ENCODE measurements at regions not wholly inside any gene's neighbourhood (a gene's known extent, or its start where the extent isn't known, plus 50 kb on each side); places are given as distances from the start of the nearest gene placed in this dataset.

- no peak for FAIRE-seq
- H3K4me3 ChIP-seq (ENCODE audit: low read depth in 1 of 3, low read length in 3 of 3), result no peak overlapping the region
These were observed 468.7 kb downstream of the ANKRD50 start for GRCh38 chr4:124243671-124244366.

GRCh38 chr4:124253080-124253479 lies 459.5 kb downstream of the ANKRD50 start:
- no peaks in the 10 kb centered on the region for H3K36me3 ChIP-seq (ENCODE audit: control insufficient read depth in 3 of 3, insufficient read depth in 2 of 3, low read depth in 1 of 3, low read length in 3 of 3)
- no peak overlapping the region for H3K27ac ChIP-seq (ENCODE audit: low read depth in 1 of 3, low read length in 2 of 3)
- H3K4me3 ChIP-seq (ENCODE audit: low read depth in 1 of 3, low read length in 3 of 3), result no peak overlapping the region
- FAIRE-seq (no peak), DNase-seq (no peak)
- H3K4me1 ChIP-seq (ENCODE audit: control insufficient read depth in 3 of 3, insufficient read depth in 2 of 3, low read depth in 1 of 3, low read length in 2 of 3), result no peaks in the 10 kb centered on the region
- no peaks in the 10 kb centered on the region for H3K9me3 ChIP-seq (ENCODE audit: control insufficient read depth in 2 of 2, insufficient read depth in 1 of 2, low read depth in 1 of 2, low read length in 1 of 2)
- no peaks in the 10 kb centered on the region for H3K27me3 ChIP-seq (ENCODE audit: control insufficient read depth in 3 of 3, insufficient read depth in 3 of 3, low read length in 3 of 3)

More at GRCh38 chr4:124243671-124244366, 468.7 kb downstream of the ANKRD50 start:
- Histone ChIP-seq H3K27ac (ENCODE audit: low read depth in 1 of 3, low read length in 2 of 3) (no peak overlapping the region), H3K27me3 (ENCODE audit: control insufficient read depth in 3 of 3, insufficient read depth in 3 of 3, low read length in 3 of 3) (no peaks in the 10 kb centered on the region), H3K4me1 (ENCODE audit: control insufficient read depth in 3 of 3, insufficient read depth in 2 of 3, low read depth in 1 of 3, low read length in 2 of 3) (no peaks in the 10 kb centered on the region), H3K36me3 (ENCODE audit: control insufficient read depth in 3 of 3, insufficient read depth in 2 of 3, low read depth in 1 of 3, low read length in 3 of 3) (no peaks in the 10 kb centered on the region), H3K9me3 (ENCODE audit: control insufficient read depth in 2 of 2, insufficient read depth in 1 of 2, low read depth in 1 of 2, low read length in 1 of 2) (no peaks in the 10 kb centered on the region)
- WGBS, 3 donors, result 59 to 83% (median 73%) methylated on average over 3 of the region's 3 CpGs
- DNase-seq, result no peak

GRCh38 chr4:124262211-124263179 lies 450.0 kb downstream of the ANKRD50 start:
- no peak for FAIRE-seq
- Histone ChIP-seq H3K4me1 (ENCODE audit: control insufficient read depth in 3 of 3, insufficient read depth in 2 of 3, low read depth in 1 of 3, low read length in 2 of 3) (no peaks in the 10 kb centered on the region), H3K9me3 (ENCODE audit: control insufficient read depth in 2 of 2, insufficient read depth in 1 of 2, low read depth in 1 of 2, low read length in 1 of 2) (no peaks in the 10 kb centered on the region), H3K27me3 (ENCODE audit: control insufficient read depth in 3 of 3, insufficient read depth in 3 of 3, low read length in 3 of 3) (no peaks in the 10 kb centered on the region), H3K4me3 (ENCODE audit: low read depth in 1 of 3, low read length in 3 of 3) (no peak overlapping the region), H3K27ac (ENCODE audit: low read depth in 1 of 3, low read length in 2 of 3) (no peak overlapping the region), H3K36me3 (ENCODE audit: control insufficient read depth in 3 of 3, insufficient read depth in 2 of 3, low read depth in 1 of 3, low read length in 3 of 3) (no peaks in the 10 kb centered on the region)
- WGBS, 3 donors, result 14 to 20% (median 19%) methylated on average over 7 of the region's 7 CpGs
- DNase-seq, result peak; percentile 51 to 76

GRCh38 chr4:124265701-124266100 lies 446.8 kb downstream of the ANKRD50 start:
- no peaks in the 10 kb centered on the region for H3K9me3 ChIP-seq (ENCODE audit: control insufficient read depth in 2 of 2, insufficient read depth in 1 of 2, low read depth in 1 of 2, low read length in 1 of 2)
- 87 to 90% (median 89%) methylated on average over 1 of the region's 1 CpG for WGBS, 3 donors
- H3K27me3 ChIP-seq (ENCODE audit: control insufficient read depth in 3 of 3, insufficient read depth in 3 of 3, low read length in 3 of 3), result no peaks in the 10 kb centered on the region
- no peak overlapping the region for H3K4me3 ChIP-seq (ENCODE audit: low read depth in 1 of 3, low read length in 3 of 3)
- H3K4me1 ChIP-seq (ENCODE audit: control insufficient read depth in 3 of 3, insufficient read depth in 2 of 3, low read depth in 1 of 3, low read length in 2 of 3), result no peaks in the 10 kb centered on the region
- DNase-seq (no peak), FAIRE-seq (no peak)
- no peak overlapping the region for H3K27ac ChIP-seq (ENCODE audit: low read depth in 1 of 3, low read length in 2 of 3)
- H3K36me3 ChIP-seq (ENCODE audit: control insufficient read depth in 3 of 3, insufficient read depth in 2 of 3, low read depth in 1 of 3, low read length in 3 of 3), result no peaks in the 10 kb centered on the region

- Histone ChIP-seq H3K36me3 (ENCODE audit: control insufficient read depth in 3 of 3, insufficient read depth in 2 of 3, low read depth in 1 of 3, low read length in 3 of 3) (no peaks in the 10 kb centered on the region), H3K4me3 (ENCODE audit: low read depth in 1 of 3, low read length in 3 of 3) (no peak overlapping the region), H3K9me3 (ENCODE audit: control insufficient read depth in 2 of 2, insufficient read depth in 1 of 2, low read depth in 1 of 2, low read length in 1 of 2) (no peaks in the 10 kb centered on the region), H3K27me3 (ENCODE audit: control insufficient read depth in 3 of 3, insufficient read depth in 3 of 3, low read length in 3 of 3) (no peaks in the 10 kb centered on the region), H3K27ac (ENCODE audit: low read depth in 1 of 3, low read length in 2 of 3) (no peak overlapping the region), H3K4me1 (ENCODE audit: control insufficient read depth in 3 of 3, insufficient read depth in 2 of 3, low read depth in 1 of 3, low read length in 2 of 3) (no peaks in the 10 kb centered on the region)
- DNase-seq (no peak), FAIRE-seq (no peak)
- WGBS, 3 donors, result 76 to 81% (median 78%) methylated on average over 3 of the region's 3 CpGs
These were observed 445.8 kb downstream of the ANKRD50 start for GRCh38 chr4:124266721-124267120.

- DNase-seq (no peak), FAIRE-seq (no peak)
- no peaks in the 10 kb centered on the region for H3K27me3 ChIP-seq (ENCODE audit: control insufficient read depth in 3 of 3, insufficient read depth in 3 of 3, low read length in 3 of 3)
- H3K4me3 ChIP-seq (ENCODE audit: low read depth in 1 of 3, low read length in 3 of 3), result no peak overlapping the region
- no peaks in the 10 kb centered on the region for H3K36me3 ChIP-seq (ENCODE audit: control insufficient read depth in 3 of 3, insufficient read depth in 2 of 3, low read depth in 1 of 3, low read length in 3 of 3)
- H3K4me1 ChIP-seq (ENCODE audit: control insufficient read depth in 3 of 3, insufficient read depth in 2 of 3, low read depth in 1 of 3, low read length in 2 of 3), result no peaks in the 10 kb centered on the region
- no peaks in the 10 kb centered on the region for H3K9me3 ChIP-seq (ENCODE audit: control insufficient read depth in 2 of 2, insufficient read depth in 1 of 2, low read depth in 1 of 2, low read length in 1 of 2)
- H3K27ac ChIP-seq (ENCODE audit: low read depth in 1 of 3, low read length in 2 of 3), result no peak overlapping the region
These were observed 436.1 kb downstream of the ANKRD50 start for GRCh38 chr4:124276461-124276860.

GRCh38 chr4:124277691-124278090 lies 434.8 kb downstream of the ANKRD50 start:
- H3K9me3 ChIP-seq (ENCODE audit: control insufficient read depth in 2 of 2, insufficient read depth in 1 of 2, low read depth in 1 of 2, low read length in 1 of 2), result no peaks in the 10 kb centered on the region
- H3K36me3 ChIP-seq (ENCODE audit: control insufficient read depth in 3 of 3, insufficient read depth in 2 of 3, low read depth in 1 of 3, low read length in 3 of 3), result no peaks in the 10 kb centered on the region
- no peak overlapping the region for H3K27ac ChIP-seq (ENCODE audit: low read depth in 1 of 3, low read length in 2 of 3)
- H3K27me3 ChIP-seq (ENCODE audit: control insufficient read depth in 3 of 3, insufficient read depth in 3 of 3, low read length in 3 of 3), result no peaks in the 10 kb centered on the region
- no peaks in the 10 kb centered on the region for H3K4me1 ChIP-seq (ENCODE audit: control insufficient read depth in 3 of 3, insufficient read depth in 2 of 3, low read depth in 1 of 3, low read length in 2 of 3)
- FAIRE-seq, result no peak
- no peak for DNase-seq
- no peak overlapping the region for H3K4me3 ChIP-seq (ENCODE audit: low read depth in 1 of 3, low read length in 3 of 3)
- 44 to 79% (median 65%) methylated on average over 2 of the region's 2 CpGs for WGBS, 3 donors

GRCh38 chr4:124278477-124278876 lies 434.1 kb downstream of the ANKRD50 start:
- Histone ChIP-seq H3K4me3 (ENCODE audit: low read depth in 1 of 3, low read length in 3 of 3) (no peak overlapping the region), H3K36me3 (ENCODE audit: control insufficient read depth in 3 of 3, insufficient read depth in 2 of 3, low read depth in 1 of 3, low read length in 3 of 3) (no peaks in the 10 kb centered on the region), H3K27ac (ENCODE audit: low read depth in 1 of 3, low read length in 2 of 3) (no peak overlapping the region), H3K27me3 (ENCODE audit: control insufficient read depth in 3 of 3, insufficient read depth in 3 of 3, low read length in 3 of 3) (no peaks in the 10 kb centered on the region), H3K9me3 (ENCODE audit: control insufficient read depth in 2 of 2, insufficient read depth in 1 of 2, low read depth in 1 of 2, low read length in 1 of 2) (no peaks in the 10 kb centered on the region), H3K4me1 (ENCODE audit: control insufficient read depth in 3 of 3, insufficient read depth in 2 of 3, low read depth in 1 of 3, low read length in 2 of 3) (no peaks in the 10 kb centered on the region)
- WGBS, 3 donors, result 84 to 91% (median 85%) methylated on average over 1 of the region's 1 CpG
- FAIRE-seq (no peak), DNase-seq (no peak)

Data from small intestine (tissue), 7 donors.